Right atrium auricular region (tissue), 2 donors: ENCODE measurements at regions not wholly inside any gene's neighbourhood (a gene's known extent, or its start where the extent isn't known, plus 50 kb on each side); places are given as distances from the start of the nearest gene placed in this dataset.

Experiments
- DNase-seq: peaks from one replicate; pipeline ENCODE4 v3.0.0-alpha.2; 2019; ENCODE audit warnings: low spot score
- H3K27ac ChIP-seq, 2 donors: fragments of 200-600 bp; sonication (generic); 1 replicate in 1 of 2; 2 replicates in 1 of 2; pipeline ENCODE4 v1.5.1; 2016 to 2019
- H3K27me3 ChIP-seq, 2 donors: fragments of 200-600 bp; sonication (generic); one replicate each; pipeline versions ENCODE4 v1.5.1 to v1.6.0; 2017 to 2019
- H3K36me3 ChIP-seq: fragments of 200-600 bp; sonication (generic); one replicate; pipeline ENCODE4 v1.5.1; 2016
- H3K4me1 ChIP-seq, 2 donors: fragments of 200-600 bp; sonication (generic); one replicate each; pipeline versions ENCODE4 v1.5.1 to v1.6.0; 2017 to 2019
- H3K4me3 ChIP-seq, 2 donors: fragments of 200-600 bp; sonication (generic); 1 replicate in 1 of 2; 2 replicates in 1 of 2; pipeline ENCODE4 v1.5.1; 2017 to 2019; ENCODE audit warnings: mild to moderate bottlenecking in 1 of 2, moderate library complexity in 1 of 2
- H3K9me3 ChIP-seq, 2 donors: fragments of 200-600 bp; sonication (generic); one replicate each; pipeline ENCODE4 v1.5.1; 2019
- CTCF ChIP-seq, 2 donors: fragments of 200-600 bp; sonication (generic); IDR thresholded peaks; one replicate each; pipeline ENCODE4 v1.5.1; 2019; ENCODE audit warnings: antibody characterized with exemption in 2 of 2

- no peaks in the 10 kb centered on the region for H3K9me3 ChIP-seq
- no peaks in the 10 kb centered on the region for H3K27me3 ChIP-seq
- H3K4me1 ChIP-seq: no peaks in the 10 kb centered on the region
- DNase-seq: no peak
- no peak for TF ChIP-seq CTCF (IDR thresholded peaks at IDR 0.05)
- H3K4me3 ChIP-seq: no peak overlapping the region
- H3K36me3 ChIP-seq: no peaks in the 10 kb centered on the region
- H3K27ac ChIP-seq: no peak overlapping the region
Measured at GRCh38 chrX:7223271-7223670, 75.3 kb upstream of the PUDP start.

- Histone ChIP-seq H3K4me3 (no peak overlapping the region), H3K4me1 (no peaks in the 10 kb centered on the region), H3K36me3 (no peaks in the 10 kb centered on the region), H3K27me3 (no peaks in the 10 kb centered on the region), H3K9me3 (no peaks in the 10 kb centered on the region), H3K27ac (no peak overlapping the region)
- TF ChIP-seq CTCF (IDR thresholded peaks at IDR 0.05): no peak
- DNase-seq: no peak
Measured at GRCh38 chrX:7220121-7220520, 72.2 kb upstream of the PUDP start.

GRCh38 chrX:7219153-7219705, 71.3 kb upstream of the PUDP start:
- no peak for DNase-seq
- no peak for TF ChIP-seq CTCF (IDR thresholded peaks at IDR 0.05)
- H3K27ac ChIP-seq: no peak overlapping the region
- no peaks in the 10 kb centered on the region for H3K4me1 ChIP-seq
- H3K27me3 ChIP-seq: no peaks in the 10 kb centered on the region
- H3K36me3 ChIP-seq: no peaks in the 10 kb centered on the region
- no peak overlapping the region for H3K4me3 ChIP-seq
- no peaks in the 10 kb centered on the region for H3K9me3 ChIP-seq

- DNase-seq: no peak
- Histone ChIP-seq H3K27me3 (no peaks in the 10 kb centered on the region), H3K36me3 (no peaks in the 10 kb centered on the region), H3K27ac (no peak overlapping the region), H3K4me3 (no peak overlapping the region), H3K9me3 (no peaks in the 10 kb centered on the region), H3K4me1 (no peaks in the 10 kb centered on the region)
- no peak for TF ChIP-seq CTCF (IDR thresholded peaks at IDR 0.05)
Measured at GRCh38 chrX:7218321-7219152, 70.6 kb upstream of the PUDP start.

GRCh38 chrX:7216981-7217587, 69.1 kb upstream of the PUDP start:
- H3K27ac ChIP-seq: no peak overlapping the region
- no peak overlapping the region for H3K4me3 ChIP-seq
- H3K4me1 ChIP-seq: no peaks in the 10 kb centered on the region
- TF ChIP-seq CTCF (IDR thresholded peaks at IDR 0.05): no peak
- no peaks in the 10 kb centered on the region for H3K27me3 ChIP-seq
- H3K9me3 ChIP-seq: no peaks in the 10 kb centered on the region
- no peaks in the 10 kb centered on the region for H3K36me3 ChIP-seq
- no peak for DNase-seq
